ENCODE measurements at regions not wholly inside any gene's neighbourhood (a gene's known extent, or its start where the extent isn't known, plus 50 kb on each side); places are given as distances from the start of the nearest gene placed in this dataset.

GRCh38 chr3:90095811-90096210 lies 988.4 kb downstream of the EPHA3 start:
- H3K9me3 ChIP-seq (ENCODE audit: control insufficient read depth in 4 of 4, low read length in 3 of 4), result no peaks in the 10 kb centered on the region
- no peaks in the 10 kb centered on the region for H3K36me3 ChIP-seq (ENCODE audit: control insufficient read depth in 4 of 4, insufficient read depth in 3 of 4, low read depth in 1 of 4, low read length in 3 of 4)
- H3K4me1 ChIP-seq (ENCODE audit: control insufficient read depth in 4 of 4, insufficient read depth in 4 of 4, low read length in 3 of 4), result no peaks in the 10 kb centered on the region
- H3K27me3 ChIP-seq (ENCODE audit: control insufficient read depth in 4 of 4, insufficient read depth in 4 of 4, low read length in 3 of 4), result no peaks in the 10 kb centered on the region
- TF ChIP-seq HNF4G (IDR thresholded peaks at IDR 0.05) (no peak), HNF4A (conservative IDR thresholded peaks at IDR 0.05) (no peak), RAD21 (IDR thresholded peaks at IDR 0.05) (no peak), CTCF (IDR thresholded peaks at IDR 0.05; ENCODE audit: low read depth, low read length, missing input control) (no peak), TAF1 (conservative IDR thresholded peaks at IDR 0.05) (no peak), GABPA (IDR thresholded peaks at IDR 0.05 in 1 of 2, conservative IDR thresholded peaks at IDR 0.05 in 1 of 2) (no peak), YY1 (IDR thresholded peaks at IDR 0.05) (no peak), EGR1 (IDR thresholded peaks at IDR 0.05; ENCODE audit: low read depth in 2 of 2) (no peak), NR2F2 (IDR thresholded peaks at IDR 0.05) (no peak), FOXA1 (IDR thresholded peaks at IDR 0.05) (no peak), SP1 (IDR thresholded peaks at IDR 0.05) (no peak), MAX (IDR thresholded peaks at IDR 0.05) (no peak)
- H3K4me3 ChIP-seq (ENCODE audit: low read depth in 1 of 3, low read length in 3 of 3), result no peak overlapping the region
- WGBS, result 69% methylated on average over 2 of the region's 2 CpGs
- H3K27ac ChIP-seq (ENCODE audit: low read depth in 1 of 2, low read length in 2 of 2), result no peak overlapping the region
- no peak for DNase-seq (ENCODE audit: low spot score)
- H3K9ac ChIP-seq (ENCODE audit: low read depth in 1 of 2, low read length in 2 of 2), result no peak overlapping the region

- TF ChIP-seq RXRA (IDR thresholded peaks at IDR 0.05), result no peak
- TF ChIP-seq FOXA1 (IDR thresholded peaks at IDR 0.05), result no peak
- no peak for TF ChIP-seq ZBTB33 (IDR thresholded peaks at IDR 0.05)
- no peak for TF ChIP-seq SP1 (IDR thresholded peaks at IDR 0.05)
- TF ChIP-seq RAD21 (IDR thresholded peaks at IDR 0.05), result no peak
- no peak for TF ChIP-seq REST (IDR thresholded peaks at IDR 0.05)
- TF ChIP-seq CTCF (IDR thresholded peaks at IDR 0.05; ENCODE audit: low read depth, low read length, missing input control), result no peak
- TF ChIP-seq ATF3 (IDR thresholded peaks at IDR 0.05), result no peak
- TF ChIP-seq HNF4A (conservative IDR thresholded peaks at IDR 0.05), result no peak
- no peak for TF ChIP-seq HNF4G (IDR thresholded peaks at IDR 0.05)
- no peak for TF ChIP-seq YY1 (IDR thresholded peaks at IDR 0.05)
- no peak for TF ChIP-seq EGR1 (IDR thresholded peaks at IDR 0.05; ENCODE audit: low read depth in 2 of 2)
- TF ChIP-seq TAF1 (conservative IDR thresholded peaks at IDR 0.05), result no peak
- no peak for TF ChIP-seq FOXA2 (IDR thresholded peaks at IDR 0.05)
- no peak for TF ChIP-seq JUND (IDR thresholded peaks at IDR 0.05)
- no peak for TF ChIP-seq NR2F2 (IDR thresholded peaks at IDR 0.05)
- no peak for TF ChIP-seq MAX (IDR thresholded peaks at IDR 0.05)
- Histone ChIP-seq H3K9me3 (ENCODE audit: control insufficient read depth in 4 of 4, low read length in 3 of 4) (no peaks in the 10 kb centered on the region), H3K4me1 (ENCODE audit: control insufficient read depth in 4 of 4, insufficient read depth in 4 of 4, low read length in 3 of 4) (no peaks in the 10 kb centered on the region), H3K27me3 (ENCODE audit: control insufficient read depth in 4 of 4, insufficient read depth in 4 of 4, low read length in 3 of 4) (no peaks in the 10 kb centered on the region), H3K36me3 (ENCODE audit: control insufficient read depth in 4 of 4, insufficient read depth in 3 of 4, low read depth in 1 of 4, low read length in 3 of 4) (no peaks in the 10 kb centered on the region), H3K27ac (ENCODE audit: low read depth in 1 of 2, low read length in 2 of 2) (no peak overlapping the region), H3K9ac (ENCODE audit: low read depth in 1 of 2, low read length in 2 of 2) (no peak overlapping the region), H3K4me3 (ENCODE audit: low read depth in 1 of 3, low read length in 3 of 3) (no peak overlapping the region)
- DNase-seq (ENCODE audit: low spot score), result no peak
- WGBS, result 94% methylated on average over 1 of the region's 1 CpG
These were observed 992.1 kb downstream of the EPHA3 start for GRCh38 chr3:90099493-90099892.
